NCI-H128 (cell line): ENCODE measurements at regions not wholly inside any gene's neighbourhood (a gene's known extent, or its start where the extent isn't known, plus 50 kb on each side); places are given as distances from the start of the nearest gene placed in this dataset.
"Not testable (repeated sequence)": the region's sequence is repeated elsewhere in the genome, so short reads cannot be mapped to it uniquely, and the experiment has no call there.

ENCODE experiments used
- DNase-seq: peaks from one replicate; lab custom pipeline; 2025; ENCODE audit not compliant: unreplicated experiment; lab: John Stamatoyannopoulos, UW

DNA sequence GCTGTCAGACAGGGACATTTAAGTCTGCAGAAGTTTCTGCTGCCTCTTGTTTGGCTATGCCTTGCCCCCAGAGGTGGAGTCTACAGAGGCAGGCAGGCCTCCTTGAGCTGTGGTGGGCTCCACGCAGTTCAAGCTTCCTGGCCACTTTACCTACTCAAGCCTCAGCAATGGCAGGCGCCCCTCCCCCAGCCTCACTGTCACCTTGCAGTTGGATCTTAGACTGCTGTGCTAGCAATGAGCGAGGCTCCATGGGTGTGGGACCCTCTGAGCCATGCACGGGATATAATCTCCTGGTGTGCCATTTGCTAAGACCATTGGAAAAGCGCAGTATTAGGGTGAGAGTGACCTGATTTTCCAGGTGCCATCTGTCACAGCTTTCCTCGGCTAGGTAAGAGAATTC is 542.7 kb upstream of the SEMA6A start:
- DNase-seq: not testable (repeated sequence)

DNA sequence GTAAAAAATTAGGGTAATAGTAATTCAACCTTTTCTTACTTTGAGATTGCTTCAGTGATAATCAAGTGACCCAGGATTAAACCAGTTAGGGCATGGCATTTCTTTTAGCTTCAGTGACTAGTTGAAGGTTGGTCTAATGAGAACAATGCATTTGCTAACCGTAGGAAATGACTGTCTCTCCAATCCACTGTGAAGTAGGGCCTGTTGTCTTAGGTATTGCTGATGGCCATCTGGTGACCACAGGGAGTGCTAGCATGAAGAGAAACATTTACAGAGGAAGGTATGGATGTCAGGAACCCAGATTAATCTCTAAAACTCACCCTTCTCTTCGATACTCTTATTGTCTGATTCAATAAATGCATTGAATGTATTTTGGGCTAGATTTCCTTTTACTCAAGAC is 535.9 kb upstream of the SEMA6A start:
- no peak for DNase-seq

DNA sequence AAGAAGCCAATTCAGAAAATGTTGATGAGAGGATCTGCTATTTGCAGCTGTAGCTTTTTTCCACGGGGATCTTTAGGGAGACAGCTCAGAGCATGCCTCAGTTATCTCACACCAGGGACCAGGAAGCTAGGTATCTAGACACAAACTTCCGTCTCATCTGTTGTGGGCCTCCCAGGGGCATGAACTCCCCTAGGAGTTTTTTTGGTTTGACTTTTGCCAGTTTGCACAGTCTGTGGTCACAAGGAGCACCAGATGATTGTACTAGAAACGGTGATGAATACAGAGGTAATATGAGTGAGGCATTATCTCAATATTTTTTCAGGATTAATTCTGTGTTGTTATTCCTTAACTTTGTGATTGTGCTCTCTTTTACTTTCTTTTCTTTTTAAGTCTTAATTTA is 533.2 kb upstream of the SEMA6A start:
- DNase-seq: no peak

DNA sequence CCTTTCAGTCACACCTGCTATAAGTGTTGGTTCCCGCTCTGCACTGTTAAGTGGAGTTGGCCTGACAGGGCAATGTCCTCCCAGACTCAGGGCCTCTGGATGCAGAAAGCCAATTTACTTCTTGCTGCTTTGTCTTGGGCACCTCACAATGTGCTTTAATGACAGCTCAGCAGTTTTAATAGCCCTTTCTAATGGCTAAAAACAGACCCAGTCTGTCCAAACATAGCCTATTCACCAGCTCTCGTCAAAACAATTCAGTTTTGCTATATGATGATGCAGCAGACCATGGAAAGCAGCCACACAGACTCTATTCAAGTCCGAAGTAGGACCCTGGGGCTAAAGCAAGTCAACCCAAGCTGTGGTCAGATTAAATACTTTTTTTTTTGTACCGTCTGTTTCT is 529.1 kb upstream of the SEMA6A start:
- peak; percentile 7 for DNase-seq

DNA sequence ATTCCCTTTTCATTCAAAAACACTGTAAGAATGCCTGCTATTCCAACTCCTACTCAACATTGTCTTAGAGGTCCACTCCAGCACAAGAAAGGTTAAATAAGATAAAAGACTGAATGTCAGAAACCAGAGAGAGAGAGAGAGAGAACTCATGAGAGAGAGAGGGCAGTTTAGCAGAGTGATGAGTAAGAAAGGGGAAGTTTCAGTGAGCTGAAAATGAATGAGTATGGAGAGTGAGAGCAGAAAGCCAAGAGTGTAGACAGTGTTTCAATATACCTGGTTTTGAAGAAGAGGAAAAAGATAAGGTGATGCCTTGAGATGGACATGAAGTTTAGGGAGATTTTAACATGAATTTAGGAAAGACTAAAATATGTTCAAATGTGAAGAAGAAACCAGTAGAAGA is 528.0 kb upstream of the SEMA6A start:
- no peak for DNase-seq

DNA sequence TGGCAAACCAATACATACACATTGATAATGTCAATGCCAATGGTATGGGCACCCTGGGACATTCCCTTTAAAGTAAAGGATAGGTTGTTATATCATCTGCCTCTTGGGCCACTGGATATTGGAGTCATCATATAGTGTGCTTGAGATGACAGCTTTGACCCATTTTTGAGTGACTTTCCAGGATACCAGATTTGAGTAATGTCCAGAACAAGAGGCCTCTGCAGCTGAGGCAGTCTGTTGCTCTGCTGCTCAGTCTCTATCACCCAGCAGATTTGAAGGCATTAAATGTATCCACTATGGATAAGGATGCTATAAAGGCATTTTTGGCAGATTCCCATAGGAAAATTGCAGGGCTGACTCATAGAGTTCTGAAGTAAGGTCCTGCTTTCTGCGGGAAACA is 525.6 kb upstream of the SEMA6A start:
- DNase-seq: no peak

DNA sequence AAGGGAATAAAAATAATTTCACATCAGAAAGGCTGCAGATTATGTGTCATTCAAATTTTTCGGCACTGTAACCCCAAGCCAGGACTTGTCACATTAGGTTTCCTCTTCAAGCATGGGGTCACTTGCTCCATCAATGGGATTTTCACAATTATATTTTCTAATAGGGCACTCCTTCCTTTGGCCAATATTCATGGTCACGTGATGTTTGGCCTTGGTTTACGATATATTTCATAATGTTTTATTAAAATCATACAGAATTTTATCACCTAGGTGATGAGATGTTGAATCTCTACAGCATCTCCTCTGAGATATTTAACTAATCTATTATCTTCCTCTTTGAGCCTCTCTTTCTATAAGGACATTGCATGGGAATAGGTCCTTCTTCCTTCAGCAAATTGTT is 523.5 kb upstream of the SEMA6A start:
- DNase-seq: no peak

DNA sequence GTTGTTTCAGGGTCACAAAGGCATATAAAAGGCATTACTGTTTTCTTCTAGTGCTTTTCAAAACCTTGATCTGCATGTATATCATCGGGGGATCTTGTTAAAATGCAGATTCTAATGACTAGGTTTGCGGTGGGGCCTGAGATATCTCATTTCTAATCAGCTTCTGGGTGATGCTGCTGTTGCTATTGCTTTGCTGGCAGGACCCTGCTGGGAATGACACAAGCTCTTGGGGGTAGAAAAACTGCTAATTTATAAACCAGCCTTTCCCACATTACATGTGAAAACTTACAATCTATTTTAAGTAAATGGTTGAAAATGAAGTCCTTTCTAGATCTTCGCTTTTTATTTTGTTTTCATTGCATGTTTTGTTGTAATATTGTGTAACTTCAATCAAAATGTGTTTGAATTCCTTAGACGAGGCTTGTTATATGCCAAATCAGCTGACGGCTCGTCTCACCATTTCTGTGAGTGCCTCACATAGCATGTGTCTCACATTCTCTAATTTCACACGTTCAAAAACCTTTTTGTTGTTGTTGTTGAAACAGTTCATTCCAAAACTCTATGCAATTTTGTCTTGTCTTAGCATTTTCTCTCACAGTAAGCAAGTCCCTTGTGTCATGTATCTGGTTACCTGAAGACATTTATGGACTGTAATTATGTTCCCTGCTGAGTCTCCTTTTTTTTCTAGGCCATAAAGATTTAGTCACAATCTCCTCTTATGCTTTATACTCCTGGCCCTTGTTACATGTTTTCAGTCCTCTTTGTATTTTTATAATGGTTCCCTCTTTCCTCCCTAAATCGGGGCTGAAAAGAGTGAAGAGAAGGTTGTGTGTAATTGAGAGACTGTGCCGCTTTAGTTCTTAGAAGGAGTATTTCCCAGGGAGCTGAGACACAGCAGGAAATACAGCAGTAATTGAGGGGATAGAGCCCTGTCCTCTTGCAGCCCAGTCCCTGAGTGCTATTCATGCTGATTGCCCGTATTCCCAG is 521.0 kb upstream of the SEMA6A start:
- no peak for DNase-seq

DNA sequence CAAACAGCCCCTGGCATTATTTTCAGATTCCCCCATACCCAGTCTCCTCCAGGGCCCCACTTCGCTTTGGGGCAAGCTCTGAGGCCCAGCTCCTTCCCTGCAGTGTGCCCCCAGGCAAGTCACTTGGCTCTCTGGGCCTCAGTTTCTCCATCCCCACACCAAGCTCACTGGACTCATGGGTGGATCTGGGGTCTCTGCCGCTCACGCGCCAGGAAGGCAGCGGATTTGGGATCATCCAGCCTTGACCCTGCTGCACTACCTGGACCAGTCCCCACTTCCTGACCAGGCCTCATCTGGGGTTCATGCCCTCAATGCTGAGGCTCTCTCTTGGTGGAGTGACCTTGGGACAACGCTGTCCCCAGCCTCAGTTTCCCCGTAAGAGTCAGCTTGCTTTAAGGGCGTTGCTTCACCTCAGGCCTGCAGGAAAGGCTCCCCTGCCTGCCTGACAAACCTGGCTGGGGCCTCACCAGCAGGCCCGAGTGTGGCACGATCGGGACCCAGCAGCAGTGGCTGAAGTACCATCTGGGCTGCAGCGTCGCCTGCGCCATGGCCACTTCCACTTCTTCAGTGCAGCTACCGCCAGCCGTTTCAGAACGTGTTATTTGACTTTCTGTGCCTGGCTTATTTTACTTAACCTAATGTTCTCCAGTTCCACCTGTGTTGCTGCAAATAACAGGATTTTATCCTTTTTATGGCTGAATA is 519.6 kb upstream of the SEMA6A start:
- no peak for DNase-seq

DNA sequence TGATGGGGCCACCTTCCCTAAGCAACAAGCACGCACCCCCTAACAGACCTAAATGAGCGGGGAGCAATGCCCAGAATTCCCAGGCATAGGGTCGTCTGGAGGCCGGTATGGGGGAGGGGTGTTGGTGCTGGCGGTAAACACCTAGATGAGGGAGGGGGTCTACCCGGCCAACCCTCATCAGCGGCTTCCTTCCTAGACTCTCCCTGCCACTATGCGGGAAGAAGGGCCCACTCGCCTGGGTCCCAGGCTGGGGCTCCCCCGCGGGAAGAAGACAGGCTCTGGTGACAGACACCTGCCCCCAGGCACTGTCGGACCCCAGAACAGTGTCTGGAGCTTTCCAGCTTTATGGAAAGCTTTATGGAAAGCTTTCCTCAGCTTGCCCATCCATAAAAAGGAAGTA is 519.0 kb upstream of the SEMA6A start:
- no peak for DNase-seq

DNA sequence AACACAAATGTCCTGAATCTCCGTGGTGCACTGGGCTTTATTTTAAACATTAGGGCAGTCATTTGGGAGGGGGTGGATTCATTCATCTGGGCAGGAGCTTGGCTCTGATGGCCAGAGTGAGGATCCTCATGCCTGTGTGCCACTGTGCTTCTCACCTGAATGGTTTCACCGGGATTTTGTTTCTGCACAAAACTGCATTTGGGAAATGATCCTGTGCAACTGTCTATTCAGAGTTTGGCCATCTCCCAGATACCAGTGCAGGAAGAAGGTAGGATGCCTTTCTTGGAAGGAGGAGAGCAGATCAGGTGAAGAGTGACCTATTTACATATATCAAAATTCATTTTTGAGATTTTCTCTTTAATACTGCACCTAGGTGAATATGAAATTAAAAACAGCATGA is 514.4 kb upstream of the SEMA6A start:
- no peak for DNase-seq

DNA sequence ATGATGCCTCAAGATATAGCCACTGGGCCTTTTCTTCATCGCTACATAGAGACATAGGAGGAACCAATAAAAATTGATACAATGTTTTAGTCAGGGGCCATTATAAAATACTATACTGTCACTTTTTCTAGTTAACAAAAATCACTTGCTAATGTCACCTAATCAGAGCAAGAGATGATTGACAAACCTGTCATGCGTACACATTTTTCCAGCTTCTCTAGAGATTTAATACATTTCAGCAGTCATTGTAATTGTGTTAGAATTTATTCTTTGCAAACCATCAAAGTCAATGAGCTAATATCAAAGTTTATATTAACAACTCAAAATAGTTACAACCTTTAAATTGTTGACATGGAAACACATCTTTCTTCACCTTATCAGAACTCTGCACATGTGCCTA is 513.6 kb upstream of the SEMA6A start:
- no peak for DNase-seq

DNA sequence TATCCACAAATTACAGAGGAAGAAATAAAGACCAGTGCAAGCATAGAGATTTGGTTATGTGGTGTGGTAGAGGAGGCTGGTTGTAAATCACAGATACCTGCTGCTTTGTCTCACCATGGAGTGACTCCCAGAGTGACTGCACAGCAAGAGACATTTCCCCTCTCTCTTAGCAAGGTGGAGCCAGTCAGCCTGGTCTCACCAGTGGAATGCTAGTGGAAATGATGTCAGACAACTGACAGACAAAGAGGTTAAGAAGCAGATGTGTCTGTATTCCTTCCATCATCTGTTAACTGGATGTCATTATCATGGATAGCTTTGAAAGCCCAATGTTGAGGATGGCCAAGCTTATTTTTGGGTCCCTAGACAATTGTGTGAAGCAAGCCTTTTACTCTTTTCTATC is 509.4 kb upstream of the SEMA6A start:
- DNase-seq: no peak

DNA sequence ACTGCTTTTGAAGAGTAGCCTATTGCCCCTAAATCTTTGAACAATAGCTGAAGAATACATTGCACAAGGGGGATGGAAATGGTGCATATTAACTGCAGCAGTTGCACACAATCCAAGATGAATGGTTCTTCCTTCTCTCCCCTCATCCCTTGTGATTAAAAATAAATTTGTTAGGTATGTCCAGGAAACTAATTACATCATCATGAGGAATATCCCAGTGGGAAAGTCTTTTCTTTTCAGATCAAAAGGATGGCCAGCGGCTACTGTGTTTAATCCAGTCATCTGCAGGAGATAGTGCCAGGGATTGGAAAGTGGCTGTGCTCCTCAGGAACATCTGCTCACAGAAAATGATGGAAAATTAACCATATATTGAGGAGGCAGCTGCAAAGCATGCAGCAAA is 508.4 kb upstream of the SEMA6A start:
- DNase-seq: no peak

DNA sequence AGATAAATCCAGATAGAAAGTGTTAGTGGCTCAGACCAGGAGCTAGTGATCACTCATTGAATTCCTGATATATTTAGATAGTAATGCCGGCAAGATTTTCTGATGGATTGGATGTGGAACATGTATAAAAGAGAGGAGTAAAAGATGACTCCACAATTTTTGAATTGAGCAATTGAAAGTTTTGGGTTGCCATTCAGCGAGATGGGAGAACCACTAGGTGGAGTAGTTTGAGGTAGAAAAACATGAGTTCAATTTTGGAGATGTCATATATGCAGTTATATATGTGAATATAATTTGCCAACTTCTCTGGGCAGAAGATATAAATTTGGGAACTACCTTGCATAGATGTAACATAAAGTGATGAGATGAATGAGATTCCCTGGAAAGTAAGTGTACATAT is 502.5 kb upstream of the SEMA6A start:
- no peak for DNase-seq

DNA sequence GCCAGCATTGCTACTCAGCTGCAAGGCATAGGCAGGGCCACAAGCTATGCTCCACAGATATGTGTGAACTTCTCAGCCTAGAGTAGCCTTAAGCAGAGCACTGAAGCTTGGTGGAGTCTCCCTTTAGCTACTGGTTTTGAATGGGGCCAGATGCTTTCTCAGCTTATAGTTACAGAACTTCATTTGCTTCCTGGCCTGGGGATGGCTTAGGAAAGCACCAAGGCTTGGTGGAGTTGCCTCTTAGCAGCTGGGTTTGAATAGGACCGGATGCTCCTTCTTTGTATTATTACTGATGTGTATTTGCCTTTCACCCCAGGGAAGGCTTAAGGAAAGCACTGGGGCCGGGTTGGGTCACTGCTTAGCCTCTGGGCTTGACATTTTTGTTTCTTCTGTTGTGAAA is 497.8 kb upstream of the SEMA6A start:
- no peak for DNase-seq

DNA sequence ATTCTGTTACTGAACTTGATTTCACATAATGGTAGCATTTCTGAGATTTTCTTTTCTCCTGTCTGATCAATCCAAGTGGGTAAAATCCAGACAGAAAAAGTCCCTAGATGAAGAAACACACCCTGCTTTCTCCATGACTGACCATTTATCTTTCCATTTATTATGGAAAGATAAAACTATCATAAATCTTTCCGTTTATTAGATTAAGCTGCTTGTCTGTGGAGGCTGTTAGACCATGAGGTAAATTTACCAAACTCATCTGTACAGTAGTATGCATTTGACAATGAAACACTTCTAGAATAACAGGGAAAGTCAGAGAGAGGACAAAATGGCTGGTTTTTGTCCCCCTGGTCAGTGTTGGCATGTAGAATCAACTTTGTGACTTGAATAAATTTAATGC is 491.2 kb upstream of the SEMA6A start:
- no peak for DNase-seq

DNA sequence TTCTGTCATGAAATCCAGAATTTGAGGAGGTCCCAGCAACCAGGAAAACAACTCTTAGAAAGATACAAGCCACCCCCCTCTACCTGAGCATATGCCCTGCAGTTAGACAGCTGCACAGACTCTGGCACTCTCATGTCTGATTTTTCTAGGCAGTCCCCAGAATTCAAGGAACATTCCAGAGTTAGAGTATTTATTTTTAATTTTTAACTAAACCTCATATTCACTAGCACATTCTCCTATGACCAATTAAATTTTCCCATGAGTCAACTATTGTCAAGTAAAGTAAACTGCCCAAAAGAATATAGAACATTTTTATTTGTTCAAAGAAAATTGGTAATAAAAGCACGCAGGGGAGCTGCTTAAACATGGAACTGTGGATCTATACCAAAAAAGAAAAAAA is 490.5 kb upstream of the SEMA6A start:
- no peak for DNase-seq

DNA sequence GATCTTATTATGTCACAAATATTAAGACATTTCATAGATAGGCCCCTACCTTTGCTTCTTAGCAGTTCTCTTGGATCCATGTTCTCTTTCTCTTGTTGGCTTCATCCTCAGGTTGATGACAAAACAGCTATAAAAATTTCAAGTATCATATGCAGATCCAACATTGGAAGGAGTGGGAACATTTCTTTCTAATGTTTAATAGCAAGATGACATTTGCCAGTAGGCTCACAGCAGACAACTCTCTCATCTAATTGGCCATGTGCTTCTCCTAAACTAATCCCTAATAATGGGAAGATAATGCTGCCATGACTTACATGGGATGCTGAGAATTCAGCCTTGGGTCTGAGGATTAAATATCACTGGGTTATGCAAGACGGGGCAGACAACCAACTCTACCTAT is 485.5 kb upstream of the SEMA6A start:
- DNase-seq: no peak

DNA sequence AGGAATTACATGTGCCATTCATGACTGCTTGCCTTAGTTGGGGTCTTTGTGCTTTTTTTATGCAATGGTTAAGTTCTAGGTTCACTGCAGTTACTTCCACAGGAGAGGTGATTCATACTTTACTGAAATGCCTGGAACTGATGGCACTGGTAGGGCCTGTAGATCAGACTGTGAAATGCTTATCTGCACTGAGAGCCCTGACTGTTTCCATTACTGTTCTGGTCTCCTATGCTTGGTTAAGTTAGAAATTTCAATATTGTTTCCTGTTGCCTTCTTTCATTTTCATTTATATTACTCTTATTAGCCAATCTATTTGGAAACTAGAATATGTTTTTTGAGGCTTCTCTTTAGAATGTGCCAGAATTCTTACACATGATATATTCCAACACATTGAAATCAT is 484.1 kb upstream of the SEMA6A start:
- DNase-seq: no peak

DNA sequence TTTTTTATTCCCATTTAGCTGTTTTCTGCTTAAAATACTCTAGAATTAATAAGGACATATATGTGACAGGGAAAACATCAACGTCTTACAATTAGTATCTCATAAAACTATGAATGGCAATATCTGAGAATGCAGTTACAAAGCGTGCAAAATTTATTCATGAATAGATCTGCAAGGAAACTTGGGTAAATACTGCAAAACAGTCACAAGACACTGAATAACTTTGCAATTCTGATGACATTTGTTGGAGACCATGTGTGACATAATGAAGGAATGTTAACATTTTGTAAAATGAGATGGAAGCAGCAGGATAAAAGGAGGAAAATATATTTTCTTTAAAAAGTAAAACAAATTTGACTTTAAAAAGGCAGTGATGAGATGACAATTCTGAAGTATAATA is 480.9 kb upstream of the SEMA6A start:
- no peak for DNase-seq

DNA sequence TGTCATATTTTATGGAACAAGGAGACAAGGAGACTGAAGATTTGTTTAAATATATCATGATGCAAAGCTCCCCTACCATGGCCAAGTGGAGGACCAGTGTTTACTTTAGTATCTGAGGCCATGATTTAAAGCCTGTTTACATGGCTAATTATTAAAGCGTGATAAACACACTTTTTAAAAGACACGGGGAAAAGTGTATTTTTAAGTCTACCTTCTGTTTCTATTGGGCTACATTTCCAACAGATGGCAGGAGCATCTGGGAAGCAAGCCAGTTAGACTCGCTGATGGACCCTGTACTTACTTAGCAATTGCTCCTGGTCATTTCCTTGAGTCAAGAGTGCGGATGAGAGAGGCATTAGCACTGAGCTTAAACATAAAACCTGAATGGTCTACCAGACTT is 480.3 kb upstream of the SEMA6A start:
- no peak for DNase-seq
